ENCODE measurements at regions not wholly inside any gene's neighbourhood (a gene's known extent, or its start where the extent isn't known, plus 50 kb on each side); places are given as distances from the start of the nearest gene placed in this dataset.

DNA sequence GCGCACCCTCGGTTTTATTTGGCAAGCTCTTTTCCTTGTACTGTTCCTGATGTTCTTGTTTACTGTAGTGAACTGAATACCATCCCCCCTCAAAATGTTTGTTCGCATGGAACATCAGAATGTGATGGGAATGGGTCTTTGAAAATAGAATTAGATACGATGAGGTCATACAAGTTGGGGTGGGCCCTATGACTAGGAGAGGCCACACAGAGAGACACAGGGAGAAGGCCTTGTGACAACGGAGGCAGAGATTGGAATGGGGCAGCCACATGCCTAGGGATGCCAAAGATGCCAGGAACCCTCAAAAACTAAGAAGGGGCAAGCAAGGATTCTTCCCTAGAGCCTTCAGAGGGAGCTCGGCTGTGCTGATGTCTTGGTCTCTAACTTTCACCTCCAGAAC lies 123.6 kb downstream of the FAM204A start:
- H3K4me3 ChIP-seq (ENCODE audit: low read depth in 1 of 3, low read length in 3 of 3), result no peak overlapping the region
- WGBS, result 83% methylated on average over 6 of the region's 6 CpGs
- no peaks in the 10 kb centered on the region for H3K36me3 ChIP-seq (ENCODE audit: control insufficient read depth in 4 of 4, insufficient read depth in 3 of 4, low read depth in 1 of 4, low read length in 3 of 4)
- no peaks in the 10 kb centered on the region for H3K4me1 ChIP-seq (ENCODE audit: control insufficient read depth in 4 of 4, insufficient read depth in 4 of 4, low read length in 3 of 4)
- no peak overlapping the region for H3K27ac ChIP-seq (ENCODE audit: low read depth in 1 of 2, low read length in 2 of 2)
- H3K9ac ChIP-seq (ENCODE audit: low read depth in 1 of 2, low read length in 2 of 2), result no peak overlapping the region
- TF ChIP-seq, protein P1, sequence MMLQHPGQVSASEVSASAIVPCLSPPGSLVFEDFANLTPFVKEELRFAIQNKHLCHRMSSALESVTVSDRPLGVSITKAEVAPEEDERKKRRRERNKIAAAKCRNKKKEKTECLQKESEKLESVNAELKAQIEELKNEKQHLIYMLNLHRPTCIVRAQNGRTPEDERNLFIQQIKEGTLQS (IDR thresholded peaks at IDR 0.05), result no peak
- TF ChIP-seq, protein P2, sequence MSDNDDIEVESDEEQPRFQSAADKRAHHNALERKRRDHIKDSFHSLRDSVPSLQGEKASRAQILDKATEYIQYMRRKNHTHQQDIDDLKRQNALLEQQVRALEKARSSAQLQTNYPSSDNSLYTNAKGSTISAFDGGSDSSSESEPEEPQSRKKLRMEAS (IDR thresholded peaks at IDR 0.05), result no peak
- TF ChIP-seq RAD21 (IDR thresholded peaks at IDR 0.05) (no peak), TAF1 (conservative IDR thresholded peaks at IDR 0.05) (no peak), NR2F2 (IDR thresholded peaks at IDR 0.05) (no peak), EGR1 (IDR thresholded peaks at IDR 0.05; ENCODE audit: low read depth in 2 of 2) (no peak)
- TF ChIP-seq, protein P3, sequence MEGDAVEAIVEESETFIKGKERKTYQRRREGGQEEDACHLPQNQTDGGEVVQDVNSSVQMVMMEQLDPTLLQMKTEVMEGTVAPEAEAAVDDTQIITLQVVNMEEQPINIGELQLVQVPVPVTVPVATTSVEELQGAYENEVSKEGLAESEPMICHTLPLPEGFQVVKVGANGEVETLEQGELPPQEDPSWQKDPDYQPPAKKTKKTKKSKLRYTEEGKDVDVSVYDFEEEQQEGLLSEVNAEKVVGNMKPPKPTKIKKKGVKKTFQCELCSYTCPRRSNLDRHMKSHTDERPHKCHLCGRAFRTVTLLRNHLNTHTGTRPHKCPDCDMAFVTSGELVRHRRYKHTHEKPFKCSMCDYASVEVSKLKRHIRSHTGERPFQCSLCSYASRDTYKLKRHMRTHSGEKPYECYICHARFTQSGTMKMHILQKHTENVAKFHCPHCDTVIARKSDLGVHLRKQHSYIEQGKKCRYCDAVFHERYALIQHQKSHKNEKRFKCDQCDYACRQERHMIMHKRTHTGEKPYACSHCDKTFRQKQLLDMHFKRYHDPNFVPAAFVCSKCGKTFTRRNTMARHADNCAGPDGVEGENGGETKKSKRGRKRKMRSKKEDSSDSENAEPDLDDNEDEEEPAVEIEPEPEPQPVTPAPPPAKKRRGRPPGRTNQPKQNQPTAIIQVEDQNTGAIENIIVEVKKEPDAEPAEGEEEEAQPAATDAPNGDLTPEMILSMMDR (IDR thresholded peaks at IDR 0.05; ENCODE audit: low read depth, low read length, missing input control), result no peak
- DNase-seq (ENCODE audit: low spot score), result no peak
- H3K9me3 ChIP-seq (ENCODE audit: control insufficient read depth in 4 of 4, low read length in 3 of 4), result no peaks in the 10 kb centered on the region
- peaks cover 0 to 2% (median 0%) of the 10 kb centered on the region in 4 donors for H3K27me3 ChIP-seq (ENCODE audit: control insufficient read depth in 4 of 4, insufficient read depth in 4 of 4, low read length in 3 of 4)

DNA sequence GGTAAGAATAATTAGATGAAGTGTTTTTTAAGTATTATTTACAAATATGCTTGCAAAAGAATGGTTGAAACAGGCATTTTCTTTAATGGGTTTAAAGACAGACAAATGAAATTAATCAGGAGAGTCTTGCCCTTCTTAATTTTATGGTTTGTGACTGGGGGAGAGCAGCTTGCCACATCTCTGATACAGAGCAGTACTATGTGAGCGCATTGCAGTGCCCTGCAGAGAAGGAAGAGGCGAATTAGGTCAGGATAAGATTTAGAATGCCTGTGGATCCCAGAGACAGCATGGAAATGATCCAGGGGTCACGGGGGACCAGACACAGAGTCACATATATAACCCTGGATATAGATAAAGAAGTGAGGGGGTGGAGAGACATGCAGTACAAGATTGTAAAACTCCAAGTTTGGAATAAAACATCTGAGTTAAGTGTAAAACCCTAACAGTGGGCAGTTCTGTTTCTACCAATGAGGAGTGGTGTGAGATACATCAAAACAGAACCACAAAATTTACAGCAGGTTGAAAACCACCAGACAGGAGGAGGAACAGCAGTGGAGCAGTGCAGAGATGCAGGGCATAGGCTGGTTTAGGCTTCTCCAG lies 125.5 kb downstream of the FAM204A start:
- Histone ChIP-seq H3K27ac (ENCODE audit: low read depth in 1 of 2, low read length in 2 of 2) (no peak overlapping the region), H3K9me3 (ENCODE audit: control insufficient read depth in 4 of 4, low read length in 3 of 4) (no peaks in the 10 kb centered on the region), H3K36me3 (ENCODE audit: control insufficient read depth in 4 of 4, insufficient read depth in 3 of 4, low read depth in 1 of 4, low read length in 3 of 4) (no peaks in the 10 kb centered on the region), H3K9ac (ENCODE audit: low read depth in 1 of 2, low read length in 2 of 2) (no peak overlapping the region), H3K4me1 (ENCODE audit: control insufficient read depth in 4 of 4, insufficient read depth in 4 of 4, low read length in 3 of 4) (no peaks in the 10 kb centered on the region), H3K27me3 (ENCODE audit: control insufficient read depth in 4 of 4, insufficient read depth in 4 of 4, low read length in 3 of 4) (peaks cover 0 to 2% (median 0%) of the 10 kb centered on the region in 4 donors), H3K4me3 (ENCODE audit: low read depth in 1 of 3, low read length in 3 of 3) (no peak overlapping the region)
- no peak for TF ChIP-seq EGR1 (IDR thresholded peaks at IDR 0.05; ENCODE audit: low read depth in 2 of 2)
- DNase-seq (ENCODE audit: low spot score), result no peak
- 63% methylated on average over 3 of the region's 3 CpGs for WGBS

DNA sequence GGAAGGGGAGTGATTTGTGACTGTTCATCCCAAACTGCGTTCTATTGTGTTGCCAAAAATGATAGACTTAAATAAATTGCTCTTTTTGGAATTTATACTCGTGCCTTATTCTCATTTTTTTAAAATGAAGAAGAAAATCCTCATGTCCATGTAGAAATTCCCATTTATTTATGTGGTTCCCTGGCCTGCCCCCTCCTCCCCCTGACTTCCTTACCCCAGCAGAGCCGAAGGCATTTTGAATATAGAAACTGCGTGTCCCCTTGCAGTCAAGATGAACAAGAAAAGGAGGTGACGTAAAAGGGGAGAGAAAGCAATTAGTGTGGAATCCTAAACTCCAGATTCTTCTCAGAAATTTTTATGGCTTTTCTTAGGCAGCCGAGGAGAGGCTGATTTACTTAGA lies 126.1 kb downstream of the FAM204A start:
- no peak for DNase-seq (ENCODE audit: low spot score)
- 76% methylated on average over 6 of the region's 6 CpGs for WGBS

DNA sequence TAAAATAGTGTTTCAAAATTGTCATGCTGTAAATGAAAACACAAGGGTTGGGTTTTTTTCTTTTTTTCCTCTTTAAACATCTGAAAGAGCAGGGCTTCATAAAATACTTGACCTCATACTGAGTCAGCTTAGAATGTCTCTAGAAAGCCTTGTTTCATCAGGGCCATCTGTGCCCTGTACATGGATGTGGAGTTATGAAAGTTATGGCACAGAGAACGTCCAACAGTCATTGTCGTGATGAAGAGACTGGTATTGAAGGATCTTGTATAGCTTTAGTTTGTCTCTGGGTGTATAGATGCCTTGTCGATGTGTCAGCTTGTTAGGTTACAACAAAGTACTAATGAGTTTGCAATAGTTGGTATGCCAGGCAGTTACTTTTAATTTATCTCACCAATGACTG lies 127.3 kb downstream of the FAM204A start:
- Histone ChIP-seq H3K27ac (ENCODE audit: low read depth in 1 of 2, low read length in 2 of 2) (no peak overlapping the region), H3K36me3 (ENCODE audit: control insufficient read depth in 4 of 4, insufficient read depth in 3 of 4, low read depth in 1 of 4, low read length in 3 of 4) (no peaks in the 10 kb centered on the region), H3K4me3 (ENCODE audit: low read depth in 1 of 3, low read length in 3 of 3) (no peak overlapping the region), H3K9me3 (ENCODE audit: control insufficient read depth in 4 of 4, low read length in 3 of 4) (no peaks in the 10 kb centered on the region), H3K4me1 (ENCODE audit: control insufficient read depth in 4 of 4, insufficient read depth in 4 of 4, low read length in 3 of 4) (no peaks in the 10 kb centered on the region), H3K9ac (ENCODE audit: low read depth in 1 of 2, low read length in 2 of 2) (no peak overlapping the region), H3K27me3 (ENCODE audit: control insufficient read depth in 4 of 4, insufficient read depth in 4 of 4, low read length in 3 of 4) (peaks cover 0 to 2% (median 0%) of the 10 kb centered on the region in 4 donors)
- 78% methylated on average over 3 of the region's 3 CpGs for WGBS
- DNase-seq (ENCODE audit: low spot score), result no peak
- TF ChIP-seq, protein P1 (IDR thresholded peaks at IDR 0.05), result no peak
- TF ChIP-seq, protein P3 (IDR thresholded peaks at IDR 0.05; ENCODE audit: low read depth, low read length, missing input control), result no peak
- TF ChIP-seq TAF1 (conservative IDR thresholded peaks at IDR 0.05) (no peak), HNF4G (IDR thresholded peaks at IDR 0.05) (no peak), RAD21 (IDR thresholded peaks at IDR 0.05) (no peak), FOXA2 (IDR thresholded peaks at IDR 0.05) (no peak), RXRA (IDR thresholded peaks at IDR 0.05) (no peak), JUND (IDR thresholded peaks at IDR 0.05) (no peak)
- TF ChIP-seq, protein P4, sequence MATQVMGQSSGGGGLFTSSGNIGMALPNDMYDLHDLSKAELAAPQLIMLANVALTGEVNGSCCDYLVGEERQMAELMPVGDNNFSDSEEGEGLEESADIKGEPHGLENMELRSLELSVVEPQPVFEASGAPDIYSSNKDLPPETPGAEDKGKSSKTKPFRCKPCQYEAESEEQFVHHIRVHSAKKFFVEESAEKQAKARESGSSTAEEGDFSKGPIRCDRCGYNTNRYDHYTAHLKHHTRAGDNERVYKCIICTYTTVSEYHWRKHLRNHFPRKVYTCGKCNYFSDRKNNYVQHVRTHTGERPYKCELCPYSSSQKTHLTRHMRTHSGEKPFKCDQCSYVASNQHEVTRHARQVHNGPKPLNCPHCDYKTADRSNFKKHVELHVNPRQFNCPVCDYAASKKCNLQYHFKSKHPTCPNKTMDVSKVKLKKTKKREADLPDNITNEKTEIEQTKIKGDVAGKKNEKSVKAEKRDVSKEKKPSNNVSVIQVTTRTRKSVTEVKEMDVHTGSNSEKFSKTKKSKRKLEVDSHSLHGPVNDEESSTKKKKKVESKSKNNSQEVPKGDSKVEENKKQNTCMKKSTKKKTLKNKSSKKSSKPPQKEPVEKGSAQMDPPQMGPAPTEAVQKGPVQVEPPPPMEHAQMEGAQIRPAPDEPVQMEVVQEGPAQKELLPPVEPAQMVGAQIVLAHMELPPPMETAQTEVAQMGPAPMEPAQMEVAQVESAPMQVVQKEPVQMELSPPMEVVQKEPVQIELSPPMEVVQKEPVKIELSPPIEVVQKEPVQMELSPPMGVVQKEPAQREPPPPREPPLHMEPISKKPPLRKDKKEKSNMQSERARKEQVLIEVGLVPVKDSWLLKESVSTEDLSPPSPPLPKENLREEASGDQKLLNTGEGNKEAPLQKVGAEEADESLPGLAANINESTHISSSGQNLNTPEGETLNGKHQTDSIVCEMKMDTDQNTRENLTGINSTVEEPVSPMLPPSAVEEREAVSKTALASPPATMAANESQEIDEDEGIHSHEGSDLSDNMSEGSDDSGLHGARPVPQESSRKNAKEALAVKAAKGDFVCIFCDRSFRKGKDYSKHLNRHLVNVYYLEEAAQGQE (IDR thresholded peaks at IDR 0.05), result no peak

More for the DNA sequence above, 126.1 kb downstream of the FAM204A start:
- H3K27me3 ChIP-seq (ENCODE audit: control insufficient read depth in 4 of 4, insufficient read depth in 4 of 4, low read length in 3 of 4), result peaks cover 0 to 2% (median 0%) of the 10 kb centered on the region in 4 donors
- no peak overlapping the region for H3K9ac ChIP-seq (ENCODE audit: low read depth in 1 of 2, low read length in 2 of 2)
- H3K36me3 ChIP-seq (ENCODE audit: control insufficient read depth in 4 of 4, insufficient read depth in 3 of 4, low read depth in 1 of 4, low read length in 3 of 4), result no peaks in the 10 kb centered on the region
- H3K9me3 ChIP-seq (ENCODE audit: control insufficient read depth in 4 of 4, low read length in 3 of 4), result no peaks in the 10 kb centered on the region
- H3K4me1 ChIP-seq (ENCODE audit: control insufficient read depth in 4 of 4, insufficient read depth in 4 of 4, low read length in 3 of 4), result no peaks in the 10 kb centered on the region
- TF ChIP-seq SP1 (IDR thresholded peaks at IDR 0.05) (no peak), GABPA (IDR thresholded peaks at IDR 0.05 in 1 of 2, conservative IDR thresholded peaks at IDR 0.05 in 1 of 2) (no peak)
- H3K27ac ChIP-seq (ENCODE audit: low read depth in 1 of 2, low read length in 2 of 2), result no peak overlapping the region
- no peak overlapping the region for H3K4me3 ChIP-seq (ENCODE audit: low read depth in 1 of 3, low read length in 3 of 3)

Measured in liver (tissue), 8 donors.